ENCODE measurements at regions not wholly inside any gene's neighbourhood (a gene's known extent, or its start where the extent isn't known, plus 50 kb on each side); places are given as distances from the start of the nearest gene placed in this dataset.

- Mint-ChIP-seq H3K27me3 (no peaks in the 10 kb centered on the region), H3K4me3 (no peak overlapping the region), H3K36me3 (no peaks in the 10 kb centered on the region), H3K9me3 (peaks cover 0 to 10% (median 4%) of the 10 kb centered on the region in 5 donors), H3K27ac (no peak overlapping the region), H3K4me1 (no peaks in the 10 kb centered on the region)
- no peaks in the 10 kb centered on the region for H3K9me3 ChIP-seq (ENCODE audit: low read length)
- ChIA-PET CTCF (no interaction called here), POLR2A (no interaction called here)
- no peak for DNase-seq
- no peak overlapping the region for H3K27ac ChIP-seq (ENCODE audit: low read depth, low read length)
- H3K27me3 ChIP-seq (ENCODE audit: insufficient read depth, low read length, poor library complexity, severe bottlenecking), result no peaks in the 10 kb centered on the region
- no peaks in the 10 kb centered on the region for H3K4me1 ChIP-seq (ENCODE audit: insufficient read depth, low read length)
- no peak overlapping the region for H3K4me3 ChIP-seq (ENCODE audit: low read length)
- no peaks in the 10 kb centered on the region for H3K36me3 ChIP-seq (ENCODE audit: insufficient read depth, low read length)
Observed at GRCh38 chr16:76988526-76988925, 202.5 kb upstream of the MON1B start.

GRCh38 chr16:77002644-77003043, 188.3 kb upstream of the MON1B start:
- H3K4me3 Mint-ChIP-seq, result no peak overlapping the region

GRCh38 chr16:77009453-77009852, 181.5 kb upstream of the MON1B start:
- peaks cover 2 to 12% (median 8%) of the 10 kb centered on the region in 5 donors for H3K9me3 Mint-ChIP-seq
- no peaks in the 10 kb centered on the region for H3K4me1 ChIP-seq (ENCODE audit: insufficient read depth, low read length)
- peaks cover 0 to 2% of the 10 kb centered on the region in 2 donors for H3K27me3 Mint-ChIP-seq
- no peaks in the 10 kb centered on the region for H3K27me3 ChIP-seq (ENCODE audit: insufficient read depth, low read length, poor library complexity, severe bottlenecking)
- H3K27ac ChIP-seq (ENCODE audit: low read depth, low read length), result no peak overlapping the region
- no peaks in the 10 kb centered on the region for H3K4me1 Mint-ChIP-seq
- H3K36me3 ChIP-seq (ENCODE audit: insufficient read depth, low read length), result no peaks in the 10 kb centered on the region
- no peak for DNase-seq
- H3K4me3 ChIP-seq (ENCODE audit: low read length), result no peak overlapping the region
- H3K27ac Mint-ChIP-seq, result no peak overlapping the region
- H3K4me3 Mint-ChIP-seq, result no peak overlapping the region
- CTCF ChIA-PET, result no interaction called here
- POLR2A ChIA-PET, result no interaction called here
- H3K9me3 ChIP-seq (ENCODE audit: low read length), result no peaks in the 10 kb centered on the region
- H3K36me3 Mint-ChIP-seq, result peaks cover 0 to 1% (median 0%) of the 10 kb centered on the region in 3 donors

More at GRCh38 chr16:77002644-77003043, 188.3 kb upstream of the MON1B start:
- no peaks in the 10 kb centered on the region for H3K4me1 Mint-ChIP-seq
- H3K27ac Mint-ChIP-seq, result no peak overlapping the region
- Histone ChIP-seq H3K4me3 (ENCODE audit: low read length) (no peak overlapping the region), H3K36me3 (ENCODE audit: insufficient read depth, low read length) (no peaks in the 10 kb centered on the region), H3K27ac (ENCODE audit: low read depth, low read length) (no peak overlapping the region), H3K4me1 (ENCODE audit: insufficient read depth, low read length) (no peaks in the 10 kb centered on the region), H3K9me3 (ENCODE audit: low read length) (no peaks in the 10 kb centered on the region), H3K27me3 (ENCODE audit: insufficient read depth, low read length, poor library complexity, severe bottlenecking) (no peaks in the 10 kb centered on the region)
- DNase-seq, result no peak
- CTCF ChIA-PET, result no interaction called here
- peaks cover 0 to 10% (median 5%) of the 10 kb centered on the region in 5 donors for H3K9me3 Mint-ChIP-seq
- H3K36me3 Mint-ChIP-seq, result no peaks in the 10 kb centered on the region
- POLR2A ChIA-PET, result no interaction called here
- H3K27me3 Mint-ChIP-seq, result peaks cover 0 to 2% of the 10 kb centered on the region in 2 donors

DNA sequence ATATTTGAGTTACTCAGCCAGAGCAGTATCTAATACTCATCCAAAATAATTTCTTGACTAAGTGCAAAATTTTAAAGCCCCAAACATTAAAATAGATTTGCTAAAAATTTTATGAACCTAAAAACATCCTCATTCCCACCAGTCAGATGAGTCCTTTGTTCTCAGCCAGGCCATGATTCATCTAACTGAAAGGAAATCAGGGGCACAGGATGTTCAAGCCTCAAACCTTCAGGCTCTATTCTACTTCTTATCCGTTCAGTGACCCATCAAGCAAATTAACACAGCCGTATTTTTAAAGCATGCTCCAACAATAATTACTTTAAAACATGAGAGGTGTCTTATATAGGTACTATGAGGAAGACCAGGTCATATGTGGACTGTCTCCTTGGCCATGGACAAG, 176.5 kb upstream of the MON1B start:
- H3K9me3 Mint-ChIP-seq, result peaks cover 2 to 12% (median 8%) of the 10 kb centered on the region in 5 donors
- no peaks in the 10 kb centered on the region for H3K4me1 Mint-ChIP-seq
- peaks cover 0 to 1% (median 0%) of the 10 kb centered on the region in 3 donors for H3K36me3 Mint-ChIP-seq
- Histone ChIP-seq H3K36me3 (ENCODE audit: insufficient read depth, low read length) (no peaks in the 10 kb centered on the region), H3K9me3 (ENCODE audit: low read length) (no peaks in the 10 kb centered on the region), H3K4me1 (ENCODE audit: insufficient read depth, low read length) (no peaks in the 10 kb centered on the region), H3K4me3 (ENCODE audit: low read length) (no peak overlapping the region), H3K27me3 (ENCODE audit: insufficient read depth, low read length, poor library complexity, severe bottlenecking) (no peaks in the 10 kb centered on the region), H3K27ac (ENCODE audit: low read depth, low read length) (no peak overlapping the region)
- H3K4me3 Mint-ChIP-seq, result no peak overlapping the region
- H3K27ac Mint-ChIP-seq, result no peak overlapping the region
- POLR2A ChIA-PET, result no interaction called here
- peaks cover 0 to 2% of the 10 kb centered on the region in 2 donors for H3K27me3 Mint-ChIP-seq
- DNase-seq, result no peak
- CTCF ChIA-PET, result no interaction called here

- POLR2A ChIA-PET, result no interaction called here
- peaks cover 0 to 14% (median 0%) of the 10 kb centered on the region in 5 donors for H3K9me3 Mint-ChIP-seq
Observed at GRCh38 chr16:77030600-77030999, 160.4 kb upstream of the MON1B start.

GRCh38 chr16:77033516-77033915, 157.5 kb upstream of the MON1B start:
- no peak for DNase-seq
- Histone ChIP-seq H3K27ac (ENCODE audit: low read depth, low read length) (no peak overlapping the region), H3K27me3 (ENCODE audit: insufficient read depth, low read length, poor library complexity, severe bottlenecking) (no peaks in the 10 kb centered on the region), H3K4me1 (ENCODE audit: insufficient read depth, low read length) (no peaks in the 10 kb centered on the region), H3K36me3 (ENCODE audit: insufficient read depth, low read length) (no peaks in the 10 kb centered on the region), H3K9me3 (ENCODE audit: low read length) (no peaks in the 10 kb centered on the region), H3K4me3 (ENCODE audit: low read length) (no peak overlapping the region)
- H3K4me1 Mint-ChIP-seq, result no peaks in the 10 kb centered on the region
- ChIA-PET POLR2A (no interaction called here), CTCF (no interaction called here)
- H3K36me3 Mint-ChIP-seq, result no peaks in the 10 kb centered on the region
- H3K9me3 Mint-ChIP-seq, result peaks cover 0 to 20% (median 0%) of the 10 kb centered on the region in 5 donors
- no peaks in the 10 kb centered on the region for H3K27me3 Mint-ChIP-seq
- H3K4me3 Mint-ChIP-seq, result no peak overlapping the region
- H3K27ac Mint-ChIP-seq, result no peak overlapping the region

More at GRCh38 chr16:77030600-77030999, 160.4 kb upstream of the MON1B start:
- no peak overlapping the region for H3K27ac ChIP-seq (ENCODE audit: low read depth, low read length)
- no peaks in the 10 kb centered on the region for H3K36me3 ChIP-seq (ENCODE audit: insufficient read depth, low read length)
- Mint-ChIP-seq H3K4me3 (no peak overlapping the region), H3K27me3 (no peaks in the 10 kb centered on the region), H3K27ac (no peak overlapping the region), H3K4me1 (no peaks in the 10 kb centered on the region), H3K36me3 (no peaks in the 10 kb centered on the region)
- DNase-seq, result no peak
- H3K27me3 ChIP-seq (ENCODE audit: insufficient read depth, low read length, poor library complexity, severe bottlenecking), result no peaks in the 10 kb centered on the region
- no peaks in the 10 kb centered on the region for H3K9me3 ChIP-seq (ENCODE audit: low read length)
- H3K4me1 ChIP-seq (ENCODE audit: insufficient read depth, low read length), result no peaks in the 10 kb centered on the region
- H3K4me3 ChIP-seq (ENCODE audit: low read length), result no peak overlapping the region
- CTCF ChIA-PET, result no interaction called here

DNA sequence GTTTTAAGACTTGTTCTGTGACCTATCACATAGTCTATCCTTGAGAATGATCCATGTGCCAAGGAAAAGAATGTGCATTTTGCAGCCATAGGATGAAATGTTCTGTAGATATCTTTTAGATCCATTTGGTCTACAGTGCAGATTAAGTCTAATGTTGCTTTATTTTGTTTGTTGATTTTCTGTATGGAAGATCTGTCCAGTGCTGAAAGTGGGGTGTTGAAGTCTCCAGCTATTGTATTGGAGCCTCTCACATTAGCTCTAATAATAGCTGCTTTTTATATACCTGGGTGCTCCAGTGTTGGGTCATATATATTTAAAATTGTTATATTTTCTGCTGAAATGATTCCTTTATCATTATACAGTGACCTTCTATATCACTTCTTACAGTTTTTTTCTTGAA, 155.6 kb upstream of the MON1B start:
- H3K9me3 ChIP-seq (ENCODE audit: low read length), result no peaks in the 10 kb centered on the region
- POLR2A ChIA-PET, result no interaction called here
- Mint-ChIP-seq H3K27me3 (no peaks in the 10 kb centered on the region), H3K36me3 (no peaks in the 10 kb centered on the region), H3K9me3 (peaks cover 0 to 20% (median 0%) of the 10 kb centered on the region in 5 donors), H3K4me3 (no peak overlapping the region), H3K4me1 (no peaks in the 10 kb centered on the region), H3K27ac (no peak overlapping the region)
- H3K27ac ChIP-seq (ENCODE audit: low read depth, low read length), result no peak overlapping the region
- no peak overlapping the region for H3K4me3 ChIP-seq (ENCODE audit: low read length)
- no peak for DNase-seq
- H3K36me3 ChIP-seq (ENCODE audit: insufficient read depth, low read length), result no peaks in the 10 kb centered on the region
- no peaks in the 10 kb centered on the region for H3K4me1 ChIP-seq (ENCODE audit: insufficient read depth, low read length)
- CTCF ChIA-PET, result no interaction called here
- no peaks in the 10 kb centered on the region for H3K27me3 ChIP-seq (ENCODE audit: insufficient read depth, low read length, poor library complexity, severe bottlenecking)

DNA sequence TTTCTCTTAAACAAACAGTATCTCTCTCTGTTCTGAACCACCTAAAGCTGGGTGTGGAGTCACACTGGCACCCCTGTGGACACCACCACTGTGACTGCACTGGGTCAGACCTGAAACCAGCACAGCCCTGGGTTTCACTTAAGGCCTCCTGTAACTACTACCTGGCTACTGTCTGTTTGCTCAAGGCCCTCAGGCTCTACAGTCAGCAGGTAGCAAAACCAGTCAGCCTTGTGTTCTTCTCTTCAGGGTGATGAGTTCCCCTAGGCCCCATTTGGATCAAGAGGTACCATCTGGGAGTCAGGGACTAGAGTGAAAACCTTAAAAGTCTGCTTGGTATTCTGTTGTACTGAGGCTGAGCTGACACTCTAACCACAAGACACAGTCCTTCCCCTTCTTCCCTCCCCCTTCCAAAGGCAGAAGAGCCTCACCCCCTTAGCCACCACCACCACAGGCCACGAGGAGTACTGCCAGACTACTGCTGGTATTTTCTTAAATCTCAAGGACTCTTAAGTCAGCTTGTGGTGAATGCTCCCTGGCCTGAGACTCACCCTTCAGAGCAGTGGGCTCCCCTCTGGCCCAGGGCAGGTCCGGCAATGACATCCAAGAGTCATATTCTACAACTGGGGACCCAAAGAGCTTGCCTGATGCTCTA, 153.2 kb upstream of the MON1B start:
- Mint-ChIP-seq H3K27ac (no peak overlapping the region), H3K4me1 (no peaks in the 10 kb centered on the region), H3K4me3 (no peak overlapping the region), H3K9me3 (peaks cover 0 to 20% (median 1%) of the 10 kb centered on the region in 5 donors), H3K27me3 (no peaks in the 10 kb centered on the region), H3K36me3 (no peaks in the 10 kb centered on the region)
- no peaks in the 10 kb centered on the region for H3K4me1 ChIP-seq (ENCODE audit: insufficient read depth, low read length)
- H3K36me3 ChIP-seq (ENCODE audit: insufficient read depth, low read length), result no peaks in the 10 kb centered on the region
- H3K27me3 ChIP-seq (ENCODE audit: insufficient read depth, low read length, poor library complexity, severe bottlenecking), result no peaks in the 10 kb centered on the region
- no peaks in the 10 kb centered on the region for H3K9me3 ChIP-seq (ENCODE audit: low read length)
- no peak overlapping the region for H3K27ac ChIP-seq (ENCODE audit: low read depth, low read length)
- POLR2A ChIA-PET, result no interaction called here
- no peak for DNase-seq
- CTCF ChIA-PET, result no interaction called here
- H3K4me3 ChIP-seq (ENCODE audit: low read length), result no peak overlapping the region
